ENCODE measurements at regions not wholly inside any gene's neighbourhood (a gene's known extent, or its start where the extent isn't known, plus 50 kb on each side); places are given as distances from the start of the nearest gene placed in this dataset.

DNA sequence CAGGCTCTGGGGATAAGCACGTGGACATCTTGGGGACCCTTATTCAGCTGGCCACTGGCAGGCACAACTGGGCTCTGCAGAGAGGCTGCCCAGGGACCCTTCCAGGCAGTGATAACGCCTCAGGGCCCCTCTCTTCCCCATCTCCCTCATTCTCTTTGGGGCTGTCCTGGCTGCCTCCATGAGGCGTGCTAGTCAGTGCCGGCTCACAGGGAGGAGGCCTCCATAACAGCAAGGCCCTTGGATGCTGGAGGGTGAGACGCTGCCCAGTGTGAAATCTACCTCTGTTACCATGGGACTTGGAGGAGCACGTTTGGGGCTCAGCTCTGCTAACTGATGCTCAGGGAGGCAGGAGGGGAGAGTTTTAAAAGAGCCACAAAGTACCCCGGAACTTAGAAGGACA, 221.3 kb downstream of the CTTN start:
- intact Hi-C loops (cut with DNase I): no loop called here
- Histone ChIP-seq H3K4me1 (no peaks in the 10 kb centered on the region), H3K9me3 (no peaks in the 10 kb centered on the region), H3K36me3 (ENCODE audit: insufficient read depth in 1 of 2, low read depth in 1 of 2) (no peaks in the 10 kb centered on the region), H3K27ac (no peak overlapping the region), H3K4me3 (no peak overlapping the region), H3K27me3 (ENCODE audit: insufficient read depth in 3 of 3, low read length in 2 of 3) (no peaks in the 10 kb centered on the region)
- 79 to 88% (median 84%) methylated on average over 7 of the region's 7 CpGs for WGBS, 3 donors
- DNase-seq (no peak), ATAC-seq (no peak)
- TF ChIP-seq, protein P1, sequence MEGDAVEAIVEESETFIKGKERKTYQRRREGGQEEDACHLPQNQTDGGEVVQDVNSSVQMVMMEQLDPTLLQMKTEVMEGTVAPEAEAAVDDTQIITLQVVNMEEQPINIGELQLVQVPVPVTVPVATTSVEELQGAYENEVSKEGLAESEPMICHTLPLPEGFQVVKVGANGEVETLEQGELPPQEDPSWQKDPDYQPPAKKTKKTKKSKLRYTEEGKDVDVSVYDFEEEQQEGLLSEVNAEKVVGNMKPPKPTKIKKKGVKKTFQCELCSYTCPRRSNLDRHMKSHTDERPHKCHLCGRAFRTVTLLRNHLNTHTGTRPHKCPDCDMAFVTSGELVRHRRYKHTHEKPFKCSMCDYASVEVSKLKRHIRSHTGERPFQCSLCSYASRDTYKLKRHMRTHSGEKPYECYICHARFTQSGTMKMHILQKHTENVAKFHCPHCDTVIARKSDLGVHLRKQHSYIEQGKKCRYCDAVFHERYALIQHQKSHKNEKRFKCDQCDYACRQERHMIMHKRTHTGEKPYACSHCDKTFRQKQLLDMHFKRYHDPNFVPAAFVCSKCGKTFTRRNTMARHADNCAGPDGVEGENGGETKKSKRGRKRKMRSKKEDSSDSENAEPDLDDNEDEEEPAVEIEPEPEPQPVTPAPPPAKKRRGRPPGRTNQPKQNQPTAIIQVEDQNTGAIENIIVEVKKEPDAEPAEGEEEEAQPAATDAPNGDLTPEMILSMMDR (IDR thresholded peaks at IDR 0.05): no peak

DNA sequence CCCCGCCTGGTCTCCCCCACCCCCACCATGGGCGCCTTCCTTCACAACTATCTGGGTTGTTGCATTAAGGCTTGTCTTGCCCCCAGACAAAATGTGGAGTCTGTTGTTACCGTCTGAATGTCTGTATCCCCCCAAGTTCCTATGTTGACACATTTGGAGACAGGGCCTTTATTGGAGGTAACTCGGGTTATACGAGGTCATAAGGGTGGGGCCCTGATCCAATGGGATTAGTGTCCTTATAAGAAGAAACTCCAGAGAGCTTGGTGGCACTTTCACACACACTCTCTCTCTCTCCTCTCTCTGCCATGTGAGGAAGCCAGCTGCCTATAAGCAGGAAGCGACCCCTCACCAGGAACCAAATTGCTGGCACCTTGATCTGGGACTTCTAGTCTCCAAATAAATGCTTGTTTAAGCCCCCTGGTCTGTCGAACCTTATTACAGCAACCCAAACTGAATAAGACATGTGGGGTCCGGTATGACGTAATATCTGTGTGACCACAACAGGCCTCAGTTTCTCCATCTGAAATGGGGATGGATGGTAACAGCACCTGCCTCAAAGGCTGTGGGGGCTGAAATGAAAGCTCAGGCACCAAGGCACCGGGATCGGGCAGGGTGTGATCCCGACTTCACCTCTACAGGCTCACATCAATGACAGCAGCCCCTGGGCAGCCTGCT, 222.3 kb downstream of the CTTN start:
- 93 to 95% (median 95%) methylated on average over 12 of the region's 12 CpGs for WGBS, 3 donors
- Histone ChIP-seq H3K27ac (no peak overlapping the region), H3K27me3 (ENCODE audit: insufficient read depth in 3 of 3, low read length in 2 of 3) (no peaks in the 10 kb centered on the region), H3K36me3 (ENCODE audit: insufficient read depth in 1 of 2, low read depth in 1 of 2) (no peaks in the 10 kb centered on the region), H3K4me3 (no peak overlapping the region), H3K9me3 (no peaks in the 10 kb centered on the region), H3K4me1 (peaks cover 3% of the 10 kb centered on the region)
- intact Hi-C loops (cut with DNase I): no loop called here
- TF ChIP-seq, protein P1 (IDR thresholded peaks at IDR 0.05): no peak
- DNase-seq: peak in 1 of 2 donors; percentile 23
- no peak for ATAC-seq

DNA sequence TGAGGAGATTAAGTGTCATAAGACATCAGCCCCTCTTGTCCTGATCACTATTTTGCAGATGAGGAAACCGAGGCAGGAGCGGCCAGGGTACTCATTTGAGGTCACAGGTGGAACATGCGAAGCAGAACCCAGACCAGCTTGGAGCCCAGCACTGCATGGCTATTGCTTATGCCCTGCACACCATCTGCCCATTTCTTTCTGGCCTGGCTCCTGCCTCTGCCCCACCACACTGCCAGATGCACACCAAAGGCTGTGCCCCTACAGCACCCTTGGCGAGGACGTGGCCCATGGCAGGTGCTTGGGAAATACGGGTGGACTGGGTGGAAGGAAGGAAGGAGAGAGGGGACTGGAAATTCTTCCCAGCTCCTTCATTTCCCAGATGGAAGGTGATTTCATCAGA, 222.9 kb downstream of the CTTN start:
- DNase-seq: peak in 1 of 2 donors; percentile 12
- no peaks in the 10 kb centered on the region for H3K9me3 ChIP-seq
- WGBS, 3 donors: 84 to 92% (median 86%) methylated on average over 6 of the region's 6 CpGs

DNA sequence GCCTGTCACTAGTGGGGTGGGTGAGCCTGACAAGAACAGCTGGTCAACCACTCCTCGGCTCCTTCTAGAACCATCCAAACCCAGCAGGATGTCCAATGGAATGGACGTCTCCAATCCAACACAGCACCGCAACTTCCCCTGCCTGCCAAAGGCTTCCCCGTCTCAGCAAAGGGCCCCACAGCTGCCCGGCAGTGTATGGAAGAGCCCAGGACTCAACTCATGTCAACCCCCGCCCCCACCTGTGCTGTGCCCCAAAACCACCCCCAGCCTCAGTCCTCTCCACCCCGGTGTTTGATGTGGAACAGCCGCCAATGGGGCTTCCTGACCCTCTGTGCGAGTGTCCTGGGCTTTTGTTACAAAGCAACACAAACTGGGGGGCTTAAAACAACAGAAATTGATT, 223.8 kb downstream of the CTTN start:
- H3K4me1 ChIP-seq: peaks cover 12% of the 10 kb centered on the region
- no peaks in the 10 kb centered on the region for H3K27me3 ChIP-seq (ENCODE audit: insufficient read depth in 3 of 3, low read length in 2 of 3)
- H3K27ac ChIP-seq: no peak overlapping the region
- peak in 1 of 2 donors; percentile 27 for DNase-seq
- H3K36me3 ChIP-seq (ENCODE audit: insufficient read depth in 1 of 2, low read depth in 1 of 2): no peaks in the 10 kb centered on the region
- no peaks in the 10 kb centered on the region for H3K9me3 ChIP-seq
- 72 to 82% (median 77%) methylated on average over 9 of the region's 9 CpGs for WGBS, 3 donors
- TF ChIP-seq, protein P1 (IDR thresholded peaks at IDR 0.05): no peak
- intact Hi-C loops (cut with DNase I): no loop called here
- ATAC-seq: no peak
- H3K4me3 ChIP-seq: no peak overlapping the region

More for the DNA sequence above, 222.9 kb downstream of the CTTN start:
- Histone ChIP-seq H3K27ac (no peak overlapping the region), H3K4me3 (no peak overlapping the region), H3K4me1 (peaks cover 8% of the 10 kb centered on the region), H3K36me3 (ENCODE audit: insufficient read depth in 1 of 2, low read depth in 1 of 2) (no peaks in the 10 kb centered on the region), H3K27me3 (ENCODE audit: insufficient read depth in 3 of 3, low read length in 2 of 3) (no peaks in the 10 kb centered on the region)
- no peak for ATAC-seq
- intact Hi-C loops (cut with DNase I): no loop called here
- TF ChIP-seq, protein P1 (IDR thresholded peaks at IDR 0.05): no peak
